Activated CD4-positive, alpha-beta T cell treated with anti-CD3 and anti-CD28 coated beads for 24 hours (primary cell): ENCODE measurements at regions not wholly inside any gene's neighbourhood (a gene's known extent, or its start where the extent isn't known, plus 50 kb on each side); places are given as distances from the start of the nearest gene placed in this dataset.

Source experiments
- DNase-seq, 2 donors: peaks; one replicate each; pipeline ENCODE4 v3.0.0-alpha.2; 2020; ENCODE audit warnings: low read depth in 2 of 2

GRCh38 chr10:124229201-124229988 lies 136.0 kb upstream of the CHST15 start:
- DNase-seq, result no peak

- DNase-seq, result no peak
Measured at GRCh38 chr10:124228471-124228870, 135.1 kb upstream of the CHST15 start.

DNA sequence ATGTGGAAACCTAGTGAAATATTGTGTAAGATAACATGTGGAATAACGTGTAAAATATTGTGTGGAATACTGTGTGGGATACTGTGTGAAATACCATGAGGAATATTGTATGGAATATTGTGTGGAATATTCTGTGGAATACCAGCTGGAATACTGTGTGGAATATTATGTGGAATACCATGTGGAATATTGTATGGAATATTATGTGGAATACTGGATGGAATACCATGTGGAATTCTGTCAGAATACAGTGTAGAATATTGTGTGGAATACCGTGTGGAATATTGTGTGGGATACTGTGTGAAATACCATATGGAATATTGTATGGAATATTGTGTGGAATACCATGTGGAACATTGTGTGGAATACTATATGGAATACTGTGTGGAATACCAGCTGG lies 134.6 kb upstream of the CHST15 start:
- DNase-seq, result no peak

DNA sequence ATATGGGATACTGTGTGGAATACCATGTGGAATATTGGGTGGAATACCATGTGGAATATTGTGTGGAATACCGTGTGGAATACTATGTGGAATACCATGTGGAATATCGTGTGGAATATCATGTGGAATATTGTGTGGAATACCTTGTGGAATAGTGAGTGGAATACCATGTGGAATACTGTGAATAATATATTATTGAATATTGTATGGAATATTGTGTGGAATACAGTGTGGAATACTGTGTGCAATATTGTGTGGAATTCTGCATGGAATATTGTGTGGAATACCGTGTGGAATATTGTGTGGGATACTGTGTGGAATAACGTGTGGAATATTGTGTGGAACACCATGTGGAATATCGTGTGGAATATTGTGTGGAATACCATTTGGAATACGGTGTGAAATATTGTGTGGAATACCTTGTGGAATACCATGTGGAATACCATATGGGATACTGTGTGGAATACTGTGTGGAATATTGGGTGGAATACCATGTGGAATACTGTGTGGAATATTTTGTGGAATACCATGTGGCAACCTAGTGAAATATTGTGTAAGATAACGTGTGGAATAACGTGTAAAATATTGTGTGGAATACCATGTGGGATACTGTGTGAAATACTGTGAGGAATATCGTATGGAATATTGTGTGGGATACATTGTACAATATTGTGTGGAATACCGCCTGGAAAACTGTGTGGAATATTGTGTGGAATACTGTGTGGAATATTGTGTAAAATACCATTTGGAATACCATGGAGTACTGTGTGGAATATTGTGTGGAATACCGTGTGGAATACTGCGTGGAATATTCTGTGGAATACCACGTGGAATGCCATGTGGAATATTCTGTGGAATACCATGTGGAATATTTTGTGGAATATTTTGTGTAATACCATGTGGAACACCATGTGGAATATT lies 133.9 kb upstream of the CHST15 start:
- DNase-seq, result no peak

DNA sequence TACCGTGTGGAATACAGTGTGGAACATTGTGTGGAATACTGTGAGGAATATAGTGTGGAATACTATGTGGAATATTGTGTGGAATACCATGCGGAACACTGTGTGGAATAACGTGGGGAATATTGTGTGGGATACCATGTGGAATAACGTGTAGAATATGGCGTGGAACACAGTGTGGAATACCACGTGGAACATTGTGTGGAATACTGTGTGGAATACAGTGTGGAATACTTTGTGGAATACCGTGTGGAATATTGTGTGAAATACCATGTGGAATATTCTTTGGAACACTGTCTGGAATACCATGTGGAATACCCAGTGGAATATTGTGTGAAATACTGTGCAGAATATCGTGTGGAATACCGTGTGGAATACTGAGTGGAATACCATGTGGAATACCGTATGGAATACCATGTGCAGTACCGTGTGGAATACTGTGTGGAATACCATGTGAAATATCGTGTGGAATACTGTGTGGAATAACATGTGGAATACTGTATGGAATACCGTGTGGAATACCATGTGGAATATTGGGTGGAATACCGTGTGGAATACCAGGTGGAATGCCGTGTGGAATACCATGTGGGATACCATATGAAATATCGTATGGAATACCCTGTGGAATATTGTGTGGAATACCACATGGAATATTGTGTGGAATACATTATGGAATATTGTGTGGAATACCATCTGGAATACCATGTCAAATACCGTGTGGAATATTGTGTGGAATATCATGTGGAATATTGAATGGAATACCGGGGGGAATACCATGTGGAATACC lies 133.1 kb upstream of the CHST15 start:
- no peak for DNase-seq

GRCh38 chr10:124225467-124226270 lies 132.3 kb upstream of the CHST15 start:
- DNase-seq, result no peak

DNA sequence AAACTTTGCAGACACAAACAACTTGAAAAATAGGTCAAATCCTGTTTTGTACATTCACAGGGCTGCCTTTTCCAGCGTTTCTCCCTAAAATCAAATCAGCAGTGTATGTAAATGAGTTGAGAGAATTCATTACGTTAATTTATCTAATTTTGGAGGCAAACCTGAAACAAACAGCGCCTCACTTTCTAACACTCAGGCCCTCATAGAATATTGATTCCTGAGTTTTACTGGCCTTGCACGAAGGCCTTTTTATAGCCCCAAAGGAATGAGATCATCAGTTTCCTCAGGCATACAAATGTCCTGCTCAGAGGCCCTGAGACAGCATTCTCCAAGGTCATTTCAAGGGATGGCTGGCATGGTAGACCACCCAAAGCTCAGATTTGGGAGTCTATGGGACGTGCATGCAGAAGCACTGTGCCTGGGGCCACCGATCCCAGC lies 131.7 kb upstream of the CHST15 start:
- no peak for DNase-seq

GRCh38 chr10:124224331-124225028 lies 131.1 kb upstream of the CHST15 start:
- no peak for DNase-seq

DNA sequence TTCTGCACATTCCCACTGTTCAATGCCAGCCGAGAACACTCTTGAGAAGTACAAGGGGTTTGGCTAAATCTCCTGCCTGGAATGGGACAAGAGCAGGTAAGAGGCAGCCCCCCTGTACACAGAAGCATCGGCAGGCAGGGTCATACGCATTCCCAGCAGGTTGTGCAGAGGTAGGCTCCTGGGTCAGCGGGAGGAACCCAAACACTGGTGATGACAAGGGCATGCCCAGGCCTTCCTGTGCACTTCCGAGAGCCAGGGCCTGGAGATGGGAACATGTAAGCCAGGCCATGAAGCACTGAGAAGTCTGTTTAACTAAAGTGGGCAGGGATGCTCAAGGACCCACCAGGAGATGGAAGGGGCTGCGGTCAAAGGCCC lies 130.3 kb upstream of the CHST15 start:
- DNase-seq, result no peak

DNA sequence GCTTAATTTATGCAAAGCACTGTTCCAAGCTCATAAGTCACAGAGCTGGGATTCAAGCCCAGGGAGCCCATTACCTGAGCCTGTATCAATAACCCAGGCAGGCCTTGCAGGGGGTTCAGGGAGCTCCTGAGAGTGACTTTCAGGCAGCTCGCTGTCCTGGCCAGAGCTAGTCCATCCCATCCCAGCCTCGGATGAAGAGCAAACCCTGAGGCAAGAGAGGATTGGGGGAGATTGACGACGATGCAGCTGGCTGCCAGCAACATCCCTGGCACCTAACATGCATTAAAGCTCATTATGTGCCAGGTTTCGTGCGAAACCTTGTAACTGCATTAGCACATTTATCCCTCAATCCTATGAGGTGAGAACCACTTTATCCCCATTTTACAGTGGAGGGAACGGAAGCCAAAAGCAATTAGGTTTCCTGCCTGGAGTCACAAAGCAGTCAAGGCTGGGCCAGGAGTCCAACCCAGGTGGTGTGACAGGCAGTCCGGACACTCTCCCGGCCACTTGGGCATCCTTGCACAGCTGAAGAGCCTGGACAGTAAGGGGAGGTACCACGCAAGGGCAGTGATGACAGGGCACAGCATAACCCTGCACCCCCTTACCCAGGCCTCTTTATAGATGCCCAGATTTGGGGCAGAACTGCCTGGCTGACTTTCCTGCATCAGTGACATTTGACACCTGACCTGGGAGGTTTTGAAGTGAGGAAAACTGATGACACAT lies 129.8 kb upstream of the CHST15 start:
- no peak for DNase-seq

GRCh38 chr10:124222318-124222987 lies 129.1 kb upstream of the CHST15 start:
- DNase-seq, result no peak

- DNase-seq, result no peak
Measured at GRCh38 chr10:124221356-124222317, 128.2 kb upstream of the CHST15 start.

DNA sequence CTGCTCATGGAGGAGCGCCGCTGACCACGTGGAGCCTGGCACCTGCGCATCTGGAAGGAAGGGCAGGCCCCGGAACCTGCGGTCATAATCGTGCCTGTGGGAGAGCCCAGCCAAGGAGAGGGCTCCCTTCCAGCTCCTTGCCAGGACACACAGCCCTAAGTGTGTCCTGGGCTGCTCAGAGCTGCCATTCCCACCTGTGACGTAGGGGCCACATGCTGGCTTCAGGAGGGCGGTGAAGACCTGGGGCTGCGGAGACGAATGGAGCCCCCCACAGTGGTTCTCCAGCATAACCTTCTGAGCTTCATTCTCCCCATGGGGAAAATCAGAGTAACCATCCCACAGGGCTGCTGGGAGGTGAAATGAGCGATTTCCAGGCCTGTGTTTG lies 127.6 kb upstream of the CHST15 start:
- no peak for DNase-seq

- DNase-seq, result no peak
Measured at GRCh38 chr10:124220547-124220946, 127.1 kb upstream of the CHST15 start.

- no peak for DNase-seq
Measured at GRCh38 chr10:124219655-124220054, 126.3 kb upstream of the CHST15 start.

- no peak for DNase-seq
Measured at GRCh38 chr10:124219062-124219461, 125.7 kb upstream of the CHST15 start.

DNA sequence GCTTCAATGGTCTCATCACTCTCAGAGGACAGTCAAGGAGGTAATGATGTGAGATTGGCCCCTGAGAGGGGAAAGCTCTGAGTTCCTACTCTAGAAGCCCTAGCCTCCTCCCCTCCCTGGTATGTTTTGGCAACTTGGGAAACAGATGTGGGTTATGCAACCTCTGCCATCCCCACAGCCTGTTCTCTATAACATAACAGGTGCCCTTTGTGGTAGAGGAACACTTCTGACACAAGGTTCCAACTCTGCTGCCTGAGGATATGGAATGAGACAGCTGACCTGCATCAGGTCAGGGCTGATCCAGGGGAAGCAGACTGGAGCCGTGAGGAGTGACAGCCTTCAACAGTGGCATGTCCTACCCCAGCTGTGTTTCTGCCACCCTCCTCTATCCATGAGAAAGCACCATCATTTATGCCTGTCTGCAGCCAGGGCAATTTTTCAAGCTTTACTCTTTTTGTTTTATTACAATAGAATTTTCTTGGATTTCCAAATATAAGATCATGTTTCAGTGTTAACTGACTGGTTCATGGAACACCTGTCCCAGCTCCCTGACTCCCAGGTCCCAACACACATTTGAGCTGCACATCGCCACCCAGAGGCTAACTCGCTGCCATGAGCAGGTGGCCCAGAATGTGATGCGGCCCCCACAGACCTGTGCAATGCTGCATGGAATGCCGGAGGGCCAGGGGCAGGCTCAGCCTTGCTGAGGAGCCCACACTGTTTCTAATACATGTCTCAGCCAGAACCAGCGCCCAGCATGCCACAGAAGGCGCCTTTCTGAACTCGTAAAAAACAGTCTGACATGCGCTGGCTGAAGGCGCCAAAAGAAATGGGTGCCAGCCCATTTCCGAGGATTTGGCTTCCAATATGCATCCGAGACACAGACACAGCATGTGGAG lies 124.8 kb upstream of the CHST15 start:
- no peak for DNase-seq
